Panc1 (cell line): ENCODE measurements at regions not wholly inside any gene's neighbourhood (a gene's known extent, or its start where the extent isn't known, plus 50 kb on each side); places are given as distances from the start of the nearest gene placed in this dataset.
A peak's percentile ranks its signal among the peaks of the same experiment; 100 is the strongest.

Experiments
- ATAC-seq: fragments of 200-7000 bp; cut with Tn5 transposase; 2 replicates; pipeline ENCODE4 v1.9.1; 2020; ENCODE audit warnings: mild to moderate bottlenecking, moderate library complexity
- BruUV-seq: library from RNA; stranded (reverse); fragments of 400-500 nt; replicated peaks from 2 replicates; lab custom pipeline; 2021; lab: Mats Ljungman, UMichigan
- CTCF ChIA-PET: fragments of 300-600 bp; sonication (Branson Sonifier 250); formaldehyde crosslinking; loops from one replicate; lab custom pipeline; 2022; ENCODE audit warnings: antibody characterized with exemption; lab: Charles Lee
- POLR2A ChIA-PET: fragments of 300-600 bp; sonication (Branson Sonifier 250); formaldehyde crosslinking; loops from one replicate; lab custom pipeline; 2022; ENCODE audit warnings: antibody characterized with exemption; lab: Charles Lee
- DNase-seq: peaks from one replicate; pipeline ENCODE4 v3.0.0-alpha.2; 2010; ENCODE audit warnings: low read depth, low spot score
- H3K27ac ChIP-seq: 2 replicates; pipeline ENCODE4 v1.5.1; 2011; ENCODE audit warnings: mild to moderate bottlenecking, low read length, inconsistent platforms
- H3K27me3 ChIP-seq: fragments of 200-500 bp; sonication (Bioruptor generic); 2 replicates; pipeline ENCODE4 v1.6.0; 2014; ENCODE audit warnings: low read length, inconsistent platforms; ENCODE audit not compliant: control insufficient read depth, insufficient read depth
- H3K36me3 ChIP-seq: fragments of 200-500 bp; sonication (Bioruptor generic); 2 replicates; pipeline ENCODE4 v1.5.1; 2014; ENCODE audit warnings: inconsistent platforms, mild to moderate bottlenecking, low read length, moderate library complexity; ENCODE audit not compliant: control insufficient read depth, insufficient read depth
- H3K4me1 ChIP-seq: 2 replicates; pipeline ENCODE4 v1.5.1; 2011; ENCODE audit warnings: inconsistent platforms, mild to moderate bottlenecking, low read length, moderate library complexity; ENCODE audit not compliant: control insufficient read depth, insufficient read depth
- H3K4me3 ChIP-seq, 2 experiments: 2 replicates each; pipeline ENCODE4 v1.5.1; 2011 to 2012; ENCODE audit warnings: low read depth in 2 of 2, low read length in 2 of 2, mild to moderate bottlenecking in 2 of 2, inconsistent platforms in 1 of 2, moderate library complexity in 1 of 2
- H3K9me3 ChIP-seq: fragments of 200-500 bp; sonication (Bioruptor generic); 2 replicates; pipeline ENCODE4 v1.5.1; 2014; ENCODE audit warnings: low read depth, mild to moderate bottlenecking, inconsistent platforms, low read length, moderate library complexity; ENCODE audit not compliant: control insufficient read depth, insufficient read depth
- CTCF ChIP-seq: fragments of 450-650 bp; IDR thresholded peaks from 2 replicates; pipeline ENCODE4 v1.5.1; 2017; ENCODE audit warnings: mild to moderate bottlenecking
- POLR2AphosphoS5 ChIP-seq: IDR thresholded peaks from 2 replicates; pipeline ENCODE4 v1.6.1; 2012; ENCODE audit warnings: mild to moderate bottlenecking, low read depth, low read length, moderate library complexity
- REST ChIP-seq, 2 experiments: IDR thresholded peaks; 2 replicates each; pipeline ENCODE4 v1.6.1; 2011 to 2012; ENCODE audit warnings: low read depth in 2 of 2, control low read depth in 1 of 2, low read length in 1 of 2, mild to moderate bottlenecking in 1 of 2, moderate library complexity in 1 of 2; ENCODE audit not compliant: insufficient read depth in 1 of 2
- SIN3A ChIP-seq: IDR thresholded peaks from 2 replicates; pipeline ENCODE4 v1.6.1; 2012; ENCODE audit warnings: low read depth, mild to moderate bottlenecking, low read length, moderate library complexity, borderline replicate concordance; ENCODE audit not compliant: insufficient read depth
- TCF7L2 ChIP-seq: IDR thresholded peaks from 2 replicates; pipeline ENCODE4 v1.6.1; 2011; ENCODE audit warnings: mild to moderate bottlenecking, low read depth, low read length, inconsistent platforms
- in situ Hi-C: cut with HindIII; loops from 2 replicates; pipeline ENCODE4 v1.10.0; 2016; ENCODE audit warnings: low sequenced_read_pairs, low pct_unique_long_range_greater_than_20kb
- intact Hi-C: fragments of 100-400 bp; cut with micrococcal nuclease; formaldehyde crosslinking; loops from one replicate; pipeline ENCODE4 v1.10.0; 2022; ENCODE audit not compliant: unreplicated experiment

- DNase-seq = peak; percentile 56
- ChIA-PET POLR2A (no interaction called here), CTCF (no interaction called here)
- no peaks in the 10 kb centered on the region for H3K9me3 ChIP-seq
- TF ChIP-seq SIN3A (no peak), CTCF (peak; percentile 86), POLR2AphosphoS5 (no peak), REST (IDR thresholded peaks at IDR 0.05; ENCODE audit: insufficient read depth in 1 of 2, low read depth in 2 of 2, low read length in 1 of 2) (no peak), TCF7L2 (no peak)
- intact Hi-C loops (loop anchor here (1.0 to 10.0 kb wide), 4 partner anchors 25 to 416 kb away; no protein-coding TSS in a partner anchor), in situ Hi-C loops (no loop called here)
- no peak overlapping the region for H3K4me3 ChIP-seq
- no peaks in the 10 kb centered on the region for H3K4me1 ChIP-seq
- H3K27me3 ChIP-seq = no peaks in the 10 kb centered on the region; the same call in 1 of the 2 replicates
- BruUV-seq = no TSS peak
- no peaks in the 10 kb centered on the region for H3K36me3 ChIP-seq
- peak; percentile 92 for ATAC-seq
- no peak overlapping the region for H3K27ac ChIP-seq
These were observed 159.8 kb upstream of the DAAM1 start for GRCh38 chr14:59028476-59029202.

- BruUV-seq = no TSS peak
- Histone ChIP-seq H3K36me3 (no peaks in the 10 kb centered on the region), H3K27ac (no peak overlapping the region), H3K4me1 (no peaks in the 10 kb centered on the region), H3K27me3 (no peaks in the 10 kb centered on the region; the same call in 1 of the 2 replicates), H3K4me3 (no peak overlapping the region), H3K9me3 (no peaks in the 10 kb centered on the region)
- ChIA-PET CTCF (no interaction called here), POLR2A (no interaction called here)
- intact Hi-C loops (no loop called here), in situ Hi-C loops (no loop called here)
- DNase-seq (no peak), ATAC-seq (no peak)
- no peak for TF ChIP-seq CTCF
These were observed 155.6 kb upstream of the DAAM1 start for GRCh38 chr14:59032826-59033225.
